ENCODE measurements at regions not wholly inside any gene's neighbourhood (a gene's known extent, or its start where the extent isn't known, plus 50 kb on each side); places are given as distances from the start of the nearest gene placed in this dataset.

- ChIA-PET CTCF (interaction anchor here (0.6 to 8.3 kb wide), 19 partner anchors 9 to 133 kb away, joined by 3 to 271 read pairs (median 6); no protein-coding TSS in a partner anchor), POLR2A (no interaction called here)
- TF ChIP-seq EZH2 (IDR thresholded peaks at IDR 0.05; ENCODE audit: borderline replicate concordance, low read depth, low read length, severe bottlenecking) (no peak), MYC (IDR thresholded peaks at IDR 0.05; ENCODE audit: low read depth, low read length) (no peak), MAX (IDR thresholded peaks at IDR 0.05; ENCODE audit: insufficient read depth, insufficient read length) (no peak), POLR2A (IDR thresholded peaks at IDR 0.05; ENCODE audit: low read depth, low read length) (no peak), GATA2 (IDR thresholded peaks at IDR 0.05; ENCODE audit: insufficient read depth, insufficient read length, low read depth, low read length) (no peak), JUN (IDR thresholded peaks at IDR 0.05; ENCODE audit: borderline replicate concordance, insufficient read depth, insufficient read length, low read depth) (no peak), POLR2AphosphoS5 (IDR thresholded peaks at IDR 0.05; ENCODE audit: insufficient read depth, low read depth, low read length) (no peak), CTCF (IDR thresholded peaks at IDR 0.05; ENCODE audit: extremely low read depth in 1 of 2, insufficient read depth in 1 of 2, low read depth in 1 of 2, low read length in 2 of 2) (no peak), FOS (IDR thresholded peaks at IDR 0.05; ENCODE audit: borderline replicate concordance, insufficient read depth, low read length) (no peak)
- H3K9me3 ChIP-seq (replicated peaks; ENCODE audit: control insufficient read depth, insufficient read depth, low read length) = no peaks in the 10 kb centered on the region
- no peak for FAIRE-seq
- H3K9me1 ChIP-seq (replicated peaks; ENCODE audit: control insufficient read depth, extremely low read depth, insufficient read depth, low read length) = no peaks in the 10 kb centered on the region
- H3K4me3 ChIP-seq (replicated peaks in 1 of 3; ENCODE audit: insufficient read depth in 1 of 3, low read depth in 1 of 3, low read length in 3 of 3) = no peak overlapping the region
- H3K9ac ChIP-seq (replicated peaks; ENCODE audit: extremely low read depth, insufficient read depth, low read length) = no peak overlapping the region
- no TSS peak for BruUV-seq (replicated peaks)
- DNase-seq (ENCODE audit: low read depth, low spot score) = no peak
- H3K4me2 ChIP-seq (ENCODE audit: insufficient read depth, low read length) = no peak overlapping the region
- dilution Hi-C loops (cut with MboI; ENCODE audit: extremely low pct_ligation_motif_present, low sequenced_read_pairs) (no loop called here), intact Hi-C loops (cut with micrococcal nuclease) (no loop called here)
- H3K27me3 ChIP-seq (ENCODE audit: control insufficient read depth in 2 of 2, insufficient read depth in 2 of 2, low read length in 2 of 2) = peaks cover 9 to 10% of the 10 kb centered on the region in 2 experiments
- no peaks in the 10 kb centered on the region for H3K4me1 ChIP-seq (ENCODE audit: control insufficient read depth, extremely low read depth, insufficient read depth, low read length)
- H3K36me3 ChIP-seq (ENCODE audit: control insufficient read depth in 2 of 2, extremely low read depth in 1 of 2, insufficient read depth in 2 of 2, low read length in 2 of 2) = no peaks in the 10 kb centered on the region
- H3K79me2 ChIP-seq (ENCODE audit: control insufficient read depth, insufficient read depth, low read length) = no peaks in the 10 kb centered on the region
- no peak overlapping the region for H2AFZ ChIP-seq (ENCODE audit: low read depth, low read length)
- no peak overlapping the region for H3K27ac ChIP-seq (ENCODE audit: insufficient read depth, low read depth, low read length)
- no peaks in the 10 kb centered on the region for H4K20me1 ChIP-seq (replicated peaks; ENCODE audit: control insufficient read depth, extremely low read depth, insufficient read depth, low read length)
These were observed 64.6 kb upstream of the LRP8 start for GRCh38 chr1:53392460-53392859.

Measured in endothelial cell of umbilical vein (primary cell).